ENCODE measurements at regions not wholly inside any gene's neighbourhood (a gene's known extent, or its start where the extent isn't known, plus 50 kb on each side); places are given as distances from the start of the nearest gene placed in this dataset.

- TF ChIP-seq CTCF (IDR thresholded peaks at IDR 0.05): no peak
- no peak for TF ChIP-seq POLR2A (IDR thresholded peaks at IDR 0.05)
Measured at GRCh38 chr14:71780822-71781221, 151.4 kb upstream of the RGS6 start.

Data from uterus (tissue), 2 donors.